K562 (cell line): ENCODE measurements at regions not wholly inside any gene's neighbourhood (a gene's known extent, or its start where the extent isn't known, plus 50 kb on each side); places are given as distances from the start of the nearest gene placed in this dataset.

ENCODE experiments used
- ATAC-seq: fragments of 200-7000 bp; cut with Tn5 transposase; 3 replicates; pipeline ENCODE4 v1.9.1; 2020; ENCODE audit warnings: moderate library complexity
- BruUV-seq: library from RNA; stranded (reverse); fragments of 400-500 nt; replicated peaks from 2 replicates; lab custom pipeline; 2021; lab: Mats Ljungman, UMichigan
- CTCF ChIA-PET: fragments of 300-600 bp; formaldehyde crosslinking; extraction: SDS; loops from one replicate; lab custom pipeline; 2021; ENCODE audit warnings: low intra/inter-chr PET ratio; lab: Yijun Ruan, JAX
- POLR2A ChIA-PET: fragments of 300-600, 350-650 bp; sonication (Branson Sonifier 250); formaldehyde crosslinking; extraction: SDS; loops from one replicate; lab custom pipeline; 2021; ENCODE audit warnings: antibody characterized with exemption, inconsistent platforms; lab: Yijun Ruan, JAX
- DNase-seq, 4 experiments: peaks; one replicate each; pipeline versions ENCODE4 v3.0.0 to v3.0.0-alpha.2; 2011 to 2018; ENCODE audit warnings: low spot score in 3 of 4, mixed read lengths in 3 of 4; ENCODE audit errors: extremely low read depth in 1 of 4
- FAIRE-seq: peaks from 2 replicates; lab custom pipeline; 2011; peaks lifted over from hg19 to GRCh38; lab: Jason Lieb, UNC
- H2AFZ ChIP-seq: 2 replicates; pipeline ENCODE4 v1.6.0; 2011; ENCODE audit warnings: low read depth, low read length, control low read depth, inconsistent platforms
- H3K27ac ChIP-seq: fragments of 200-600 bp; 3 replicates; pipeline ENCODE4 v1.8.0; 2011; ENCODE audit warnings: low read depth, mild to moderate bottlenecking, control low read depth, inconsistent platforms, low read length, moderate library complexity, mixed read lengths; ENCODE audit errors: extremely low read depth
- H3K27me3 ChIP-seq, 2 experiments: fragments of 300-600 bp in 1 of 2; 2 replicates in 1 of 2; 3 replicates in 1 of 2; pipeline versions ENCODE4 v1.6.0 to v1.8.0; 2011; ENCODE audit warnings: inconsistent platforms in 2 of 2, low read length in 2 of 2, mild to moderate bottlenecking in 1 of 2, mixed read lengths in 1 of 2, moderate library complexity in 1 of 2; ENCODE audit not compliant: control insufficient read depth in 2 of 2, insufficient read depth in 2 of 2
- H3K36me3 ChIP-seq: fragments of 300-600 bp; 3 replicates; pipeline ENCODE4 v1.8.0; 2011; ENCODE audit warnings: mild to moderate bottlenecking, low read length, inconsistent platforms; ENCODE audit not compliant: control insufficient read depth, insufficient read depth
- H3K4me1 ChIP-seq, 2 experiments: fragments of 200-600 bp in 1 of 2; replicated peaks in 1 of 2; 2 replicates in 1 of 2; 3 replicates in 1 of 2; pipeline versions ENCODE4 v1.5.1 to v1.8.0; 2011; ENCODE audit warnings: inconsistent platforms in 2 of 2, low read length in 2 of 2, mild to moderate bottlenecking in 1 of 2, mixed read lengths in 1 of 2, moderate library complexity in 1 of 2; ENCODE audit not compliant: control insufficient read depth in 2 of 2, insufficient read depth in 2 of 2
- H3K4me2 ChIP-seq: 2 replicates; pipeline ENCODE4 v1.6.1; 2011; ENCODE audit warnings: low read length, control low read depth, inconsistent platforms, mixed read lengths; ENCODE audit not compliant: insufficient read depth
- H3K4me3 ChIP-seq: fragments of 200-600 bp; sonication (generic), shearing (Covaris generic); 2 replicates; pipeline ENCODE4 v1.5.1; 2016; ENCODE audit warnings: control low read depth, inconsistent platforms
- H3K79me2 ChIP-seq: fragments of 200-600 bp; 3 replicates; pipeline ENCODE4 v1.8.0; 2011; ENCODE audit warnings: low read length, inconsistent platforms; ENCODE audit not compliant: control insufficient read depth, insufficient read depth
- H3K9ac ChIP-seq, 2 experiments: 2 replicates each; pipeline versions ENCODE4 v1.6.0 to v1.6.1; 2011; ENCODE audit warnings: low read depth in 2 of 2, low read length in 2 of 2, control low read depth in 1 of 2, inconsistent platforms in 1 of 2, mild to moderate bottlenecking in 1 of 2, mixed read lengths in 1 of 2; ENCODE audit not compliant: insufficient read depth in 1 of 2
- H3K9me1 ChIP-seq: one replicate; pipeline ENCODE4 v1.6.0; 2011; ENCODE audit warnings: inconsistent platforms, mild to moderate bottlenecking, low read length, moderate library complexity; ENCODE audit not compliant: control insufficient read depth, insufficient read depth
- H3K9me3 ChIP-seq: replicated peaks from 2 replicates; pipeline ENCODE4 v1.5.1; 2011; ENCODE audit warnings: low read depth, low read length, inconsistent platforms; ENCODE audit not compliant: control insufficient read depth, insufficient read depth
- H4K20me1 ChIP-seq: replicated peaks from 2 replicates; pipeline ENCODE4 v1.6.1; 2011; ENCODE audit warnings: low read length, inconsistent platforms, mixed read lengths; ENCODE audit not compliant: control insufficient read depth, insufficient read depth
- ATF7 ChIP-seq: fragments of 450-650 bp; IDR thresholded peaks from 2 replicates; pipeline ENCODE4 v1.7.1; 2014; ENCODE audit warnings: mild to moderate bottlenecking, moderate library complexity
- BCL6 ChIP-seq: fragments of 250-450 bp; sonication (Bioruptor Pico); IDR thresholded peaks from 2 replicates; pipeline ENCODE4 v1.4.0; 2020
- CEBPB ChIP-seq: fragments of 450-650 bp; IDR thresholded peaks from 2 replicates; pipeline ENCODE4 v1.6.1; 2016; ENCODE audit warnings: missing genetic modification characterization, missing compliant biosample characterization
- DDX20 ChIP-seq: fragments of 450-650 bp; IDR thresholded peaks from 2 replicates; pipeline ENCODE4 v1.6.1; 2016; ENCODE audit warnings: missing genetic modification characterization, low read depth, mild to moderate bottlenecking, missing compliant biosample characterization, moderate library complexity
- FOS ChIP-seq: IDR thresholded peaks from 3 replicates; pipeline ENCODE4 v1.6.1; 2011; ENCODE audit not compliant: insufficient read length; ENCODE audit errors: extremely low read depth
- FOXA1 ChIP-seq: fragments of 450-650 bp; IDR thresholded peaks from 2 replicates; pipeline ENCODE4 v1.6.1; 2016; ENCODE audit warnings: mild to moderate bottlenecking, borderline replicate concordance
- FOXM1 ChIP-seq, 2 experiments: fragments of 450-650 bp in 1 of 2; sonication (generic) in 1 of 2; formaldehyde crosslinking in 1 of 2; IDR thresholded peaks; 2 replicates each; pipeline versions ENCODE4 v1.6.1 to v1.9.0; 2017 to 2022; ENCODE audit warnings: low read depth in 2 of 2, mild to moderate bottlenecking in 2 of 2, missing genetic modification reagents in 1 of 2, moderate library complexity in 1 of 2
- PHF8 ChIP-seq: fragments of 200-600 bp; sonication (generic); IDR thresholded peaks from 2 replicates; pipeline ENCODE4 v1.6.1; 2012; ENCODE audit warnings: mixed run types, mild to moderate bottlenecking, inconsistent platforms, low read length, moderate library complexity, borderline replicate concordance
- PURB ChIP-seq: sonication (generic); formaldehyde crosslinking; IDR thresholded peaks from 2 replicates; pipeline ENCODE4 v1.9.0; 2021; ENCODE audit warnings: low read depth, mild to moderate bottlenecking, missing genetic modification reagents
- TAF15 ChIP-seq: fragments of 200-400 bp; formaldehyde crosslinking; IDR thresholded peaks from 2 replicates; pipeline ENCODE4 v1.6.1; 2017; ENCODE audit warnings: mild to moderate bottlenecking, low read depth, low read length, moderate library complexity
- ZNF134 ChIP-seq: fragments of 250-450 bp; sonication (Bioruptor Pico); conservative IDR thresholded peaks from 2 replicates; pipeline ENCODE4 v1.4.0; 2020
- WGBS: fragments of 100-300 bp; shearing (Covaris generic); methylation state at CpG from one replicate; pipeline ENCODE4 v1.1.6; 2016; ENCODE audit warnings: low coverage, mixed read lengths; ENCODE audit not compliant: insufficient coverage; ENCODE audit errors: missing lambda C conversion rate; 5-methylcytosine and 5-hydroxymethylcytosine counted together
- in situ Hi-C: fragments of 300-500 bp; cut with MboI; formaldehyde crosslinking; loops from 4 replicates; pipeline ENCODE4 v1.15.0; 2018; ENCODE audit warnings: inconsistent platforms, mixed read lengths
- intact Hi-C: fragments of 100-400 bp; cut with micrococcal nuclease; formaldehyde crosslinking; loops from 2 replicates; pipeline ENCODE4 v1.14.2; 2022
- TF ChIP-seq, protein P1 (sequence below): fragments of 450-650 bp; formaldehyde crosslinking; IDR thresholded peaks from 2 replicates; pipeline ENCODE4 v1.4.0; 2020; ENCODE audit warnings: mild to moderate bottlenecking, mixed read lengths
- TF ChIP-seq, protein P2 (sequence below): fragments of 450-650 bp; formaldehyde crosslinking; IDR thresholded peaks from 2 replicates; pipeline ENCODE4 v1.4.0; 2020; ENCODE audit warnings: mild to moderate bottlenecking, moderate library complexity
- TF ChIP-seq, protein P3 (sequence below): fragments of 450-650 bp; formaldehyde crosslinking; IDR thresholded peaks from 2 replicates; pipeline ENCODE4 v1.4.0; 2020; ENCODE audit warnings: mild to moderate bottlenecking, moderate library complexity

DNA sequence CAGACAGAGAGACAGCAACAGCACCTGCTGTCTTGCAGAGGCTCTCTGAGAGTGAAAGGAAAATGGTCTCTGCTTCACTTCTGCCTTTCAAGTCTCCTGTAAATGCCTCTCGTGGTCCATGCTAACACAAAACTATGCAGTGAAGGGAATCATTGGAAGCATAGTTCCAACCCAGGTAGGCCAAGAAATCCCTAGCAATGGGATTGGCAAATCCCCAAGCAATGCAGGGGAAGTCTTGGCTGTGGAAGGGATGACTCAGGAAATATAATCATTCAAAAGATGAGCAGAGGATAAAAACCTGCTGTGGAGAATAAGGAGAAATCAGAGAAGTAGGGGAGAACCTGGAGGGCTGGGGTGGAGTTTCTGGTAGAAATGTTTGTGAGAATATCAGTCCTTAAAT, 216.1 kb upstream of the ZBED5 start:
- peaks cover 0 to 28% of the 10 kb centered on the region in 2 experiments; a peak in 3 of 5 replicates for H3K27me3 ChIP-seq
- no peaks in the 10 kb centered on the region; a peak in 1 of 5 replicates for H3K4me1 ChIP-seq
- DNase-seq (no peak), FAIRE-seq (no peak), ATAC-seq (no peak)
- no peaks in the 10 kb centered on the region for H3K79me2 ChIP-seq
- ChIA-PET CTCF (no interaction called here), POLR2A (no interaction called here)
- intact Hi-C loops = no loop called here
- H3K36me3 ChIP-seq = no peaks in the 10 kb centered on the region
- H3K9ac ChIP-seq = no peak overlapping the region
- 0% methylated on average over 1 of the region's 1 CpG for WGBS
- no peaks in the 10 kb centered on the region for H3K9me1 ChIP-seq
- BruUV-seq = no TSS peak
- H2AFZ ChIP-seq = no peak overlapping the region
- no peak overlapping the region for H3K27ac ChIP-seq
- H3K4me3 ChIP-seq = no peak overlapping the region
- TF ChIP-seq, protein P1, sequence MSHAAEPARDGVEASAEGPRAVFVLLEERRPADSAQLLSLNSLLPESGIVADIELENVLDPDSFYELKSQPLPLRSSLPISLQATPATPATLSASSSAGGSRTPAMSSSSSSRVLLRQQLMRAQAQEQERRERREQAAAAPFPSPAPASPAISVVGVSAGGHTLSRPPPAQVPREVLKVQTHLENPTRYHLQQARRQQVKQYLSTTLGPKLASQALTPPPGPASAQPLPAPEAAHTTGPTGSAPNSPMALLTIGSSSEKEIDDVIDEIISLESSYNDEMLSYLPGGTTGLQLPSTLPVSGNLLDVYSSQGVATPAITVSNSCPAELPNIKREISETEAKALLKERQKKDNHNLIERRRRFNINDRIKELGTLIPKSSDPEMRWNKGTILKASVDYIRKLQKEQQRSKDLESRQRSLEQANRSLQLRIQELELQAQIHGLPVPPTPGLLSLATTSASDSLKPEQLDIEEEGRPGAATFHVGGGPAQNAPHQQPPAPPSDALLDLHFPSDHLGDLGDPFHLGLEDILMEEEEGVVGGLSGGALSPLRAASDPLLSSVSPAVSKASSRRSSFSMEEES (CRISPR knock-in tag) = no peak
- TF ChIP-seq, protein P2, sequence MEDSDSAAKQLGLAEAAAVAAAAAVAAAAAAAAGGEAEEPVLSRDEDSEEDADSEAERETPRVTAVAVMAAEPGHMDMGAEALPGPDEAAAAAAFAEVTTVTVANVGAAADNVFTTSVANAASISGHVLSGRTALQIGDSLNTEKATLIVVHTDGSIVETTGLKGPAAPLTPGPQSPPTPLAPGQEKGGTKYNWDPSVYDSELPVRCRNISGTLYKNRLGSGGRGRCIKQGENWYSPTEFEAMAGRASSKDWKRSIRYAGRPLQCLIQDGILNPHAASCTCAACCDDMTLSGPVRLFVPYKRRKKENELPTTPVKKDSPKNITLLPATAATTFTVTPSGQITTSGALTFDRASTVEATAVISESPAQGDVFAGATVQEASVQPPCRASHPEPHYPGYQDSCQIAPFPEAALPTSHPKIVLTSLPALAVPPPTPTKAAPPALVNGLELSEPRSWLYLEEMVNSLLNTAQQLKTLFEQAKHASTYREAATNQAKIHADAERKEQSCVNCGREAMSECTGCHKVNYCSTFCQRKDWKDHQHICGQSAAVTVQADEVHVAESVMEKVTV = no peak
- no peak for TF ChIP-seq FOXM1 (IDR thresholded peaks at IDR 0.05; ENCODE audit: low read depth)
- no peak for TF ChIP-seq FOXM1 (CRISPR knock-in tag; IDR thresholded peaks at IDR 0.05; ENCODE audit: low read depth)
- TF ChIP-seq ZNF134 = no peak
- TF ChIP-seq TAF15 = no peak
- TF ChIP-seq FOXA1 = no peak
- no peak for TF ChIP-seq DDX20 (tag)
- no peak for TF ChIP-seq ATF7
- no peak for TF ChIP-seq PURB (CRISPR knock-in tag)
- TF ChIP-seq, protein P3, sequence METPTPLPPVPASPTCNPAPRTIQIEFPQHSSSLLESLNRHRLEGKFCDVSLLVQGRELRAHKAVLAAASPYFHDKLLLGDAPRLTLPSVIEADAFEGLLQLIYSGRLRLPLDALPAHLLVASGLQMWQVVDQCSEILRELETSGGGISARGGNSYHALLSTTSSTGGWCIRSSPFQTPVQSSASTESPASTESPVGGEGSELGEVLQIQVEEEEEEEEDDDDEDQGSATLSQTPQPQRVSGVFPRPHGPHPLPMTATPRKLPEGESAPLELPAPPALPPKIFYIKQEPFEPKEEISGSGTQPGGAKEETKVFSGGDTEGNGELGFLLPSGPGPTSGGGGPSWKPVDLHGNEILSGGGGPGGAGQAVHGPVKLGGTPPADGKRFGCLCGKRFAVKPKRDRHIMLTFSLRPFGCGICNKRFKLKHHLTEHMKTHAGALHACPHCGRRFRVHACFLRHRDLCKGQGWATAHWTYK (CRISPR knock-in tag) = no peak
- no peak for TF ChIP-seq CEBPB
- no peak for TF ChIP-seq PHF8
- TF ChIP-seq BCL6 (CRISPR knock-in tag) = no peak
- TF ChIP-seq FOS = no peak
- in situ Hi-C loops = no loop called here
- no peak overlapping the region for H3K4me2 ChIP-seq
- no peaks in the 10 kb centered on the region for H4K20me1 ChIP-seq
- no peaks in the 10 kb centered on the region for H3K9me3 ChIP-seq
